NT2/D1 (cell line): ENCODE measurements at regions not wholly inside any gene's neighbourhood (a gene's known extent, or its start where the extent isn't known, plus 50 kb on each side); places are given as distances from the start of the nearest gene placed in this dataset.

Source experiments
- SUZ12 ChIP-seq: IDR thresholded peaks from 2 replicates; pipeline ENCODE4 v1.6.1; 2011; ENCODE audit not compliant: insufficient read length, insufficient read depth; ENCODE audit errors: extremely low read depth
- YY1 ChIP-seq: IDR thresholded peaks from 2 replicates; pipeline ENCODE4 v1.6.1; 2011; ENCODE audit not compliant: insufficient read length, insufficient read depth
- ZNF274 ChIP-seq: IDR thresholded peaks from 2 replicates; pipeline ENCODE4 v1.6.1; 2011; ENCODE audit warnings: mild to moderate bottlenecking, low read depth, low read length

GRCh38 chr4:23366557-23366906 lies 523.3 kb downstream of the PPARGC1A start:
- TF ChIP-seq YY1 (no peak), SUZ12 (no peak), ZNF274 (no peak)
